Nephron progenitor cell (in vitro differentiated cells): ENCODE measurements at regions not wholly inside any gene's neighbourhood (a gene's known extent, or its start where the extent isn't known, plus 50 kb on each side); places are given as distances from the start of the nearest gene placed in this dataset.

ENCODE experiments used
- DNase-seq: peaks from one replicate; pipeline ENCODE4 v3.0.0; 2021
- H3K27ac Mint-ChIP-seq: 2 replicates; pipeline ENCODE4 v1.8.0; 2021; ENCODE audit warnings: mild to moderate bottlenecking, moderate library complexity, mixed read lengths
- H3K27me3 Mint-ChIP-seq: 2 replicates; pipeline ENCODE4 v1.8.0; 2021; ENCODE audit warnings: mild to moderate bottlenecking, low read depth, mixed read lengths; ENCODE audit not compliant: poor library complexity
- H3K36me3 Mint-ChIP-seq: 2 replicates; pipeline ENCODE4 v1.8.0; 2021; ENCODE audit warnings: low read depth, mixed read lengths
- H3K4me1 Mint-ChIP-seq: 2 replicates; pipeline ENCODE4 v1.8.0; 2021; ENCODE audit warnings: mixed read lengths
- H3K4me3 Mint-ChIP-seq: 2 replicates; pipeline ENCODE4 v1.8.0; 2021; ENCODE audit warnings: mild to moderate bottlenecking, moderate library complexity, mixed read lengths
- H3K9me3 Mint-ChIP-seq: 2 replicates; pipeline ENCODE4 v1.8.0; 2021; ENCODE audit warnings: mild to moderate bottlenecking, moderate library complexity, mixed read lengths
- CTCF ChIP-seq: fragments of 200-600 bp; sonication (generic); IDR thresholded peaks from 2 replicates; pipeline ENCODE4 v1.5.0; 2021; ENCODE audit warnings: antibody characterized with exemption

- peaks cover 14% of the 10 kb centered on the region for H3K4me1 Mint-ChIP-seq
- H3K27ac Mint-ChIP-seq, result no peak overlapping the region
- no peak for TF ChIP-seq CTCF
- peaks cover 5% of the 10 kb centered on the region for H3K27me3 Mint-ChIP-seq
- no peaks in the 10 kb centered on the region for H3K36me3 Mint-ChIP-seq
- no peak overlapping the region for H3K4me3 Mint-ChIP-seq
- no peaks in the 10 kb centered on the region for H3K9me3 Mint-ChIP-seq
- no peak for DNase-seq
These were observed 135.5 kb upstream of the PRLR start for GRCh38 chr5:35365758-35366157.

DNA sequence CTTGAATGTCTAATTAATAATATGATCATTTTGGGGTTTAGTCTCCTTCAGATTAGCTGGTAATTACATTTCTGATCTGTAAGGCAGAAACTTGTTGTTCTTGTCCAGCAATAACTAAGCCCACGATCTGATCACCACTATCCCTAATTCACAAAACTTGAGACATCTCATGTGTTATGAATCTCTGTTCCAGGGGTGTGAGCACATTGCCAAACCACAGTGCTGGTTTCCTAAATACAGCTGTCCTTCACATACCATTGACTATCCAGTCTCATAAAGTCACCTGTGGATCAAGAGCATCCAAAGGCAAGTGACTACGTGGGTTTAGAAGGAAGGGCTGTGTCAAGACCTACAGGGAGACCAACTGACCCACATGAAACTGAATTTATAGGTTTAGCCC, 134.1 kb upstream of the PRLR start:
- Mint-ChIP-seq H3K9me3 (no peaks in the 10 kb centered on the region), H3K27me3 (peaks cover 5% of the 10 kb centered on the region), H3K4me3 (no peak overlapping the region), H3K27ac (no peak overlapping the region), H3K4me1 (peaks cover 25% of the 10 kb centered on the region), H3K36me3 (no peaks in the 10 kb centered on the region)
- DNase-seq, result no peak
- no peak for TF ChIP-seq CTCF

GRCh38 chr5:35363387-35363965, 133.2 kb upstream of the PRLR start:
- no peak for DNase-seq
- Mint-ChIP-seq H3K36me3 (no peaks in the 10 kb centered on the region), H3K27ac (no peak overlapping the region), H3K4me3 (no peak overlapping the region), H3K4me1 (peaks cover 26% of the 10 kb centered on the region), H3K27me3 (peaks cover 5% of the 10 kb centered on the region), H3K9me3 (no peaks in the 10 kb centered on the region)
- no peak for TF ChIP-seq CTCF

DNA sequence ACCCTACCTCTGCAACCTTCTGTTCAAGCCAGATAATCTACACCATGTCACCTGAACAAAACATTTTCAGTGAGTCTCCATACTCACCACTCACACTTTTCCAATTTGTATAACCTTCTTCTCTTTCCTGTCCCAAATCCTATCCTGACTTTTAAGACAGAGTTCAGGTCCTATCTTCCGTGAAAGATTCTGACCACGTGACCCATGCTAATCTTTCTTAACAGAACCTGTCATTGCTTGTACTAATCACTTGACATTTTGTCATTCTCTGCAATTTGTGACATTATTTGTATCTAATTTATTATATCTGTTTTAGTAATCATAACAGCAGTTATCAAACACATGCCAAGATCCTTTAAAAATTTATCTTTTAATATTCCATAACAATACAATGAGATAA, 132.5 kb upstream of the PRLR start:
- Mint-ChIP-seq H3K9me3 (no peaks in the 10 kb centered on the region), H3K4me1 (peaks cover 26% of the 10 kb centered on the region), H3K27ac (peak overlapping the region; percentile 12), H3K4me3 (no peak overlapping the region), H3K27me3 (peaks cover 5% of the 10 kb centered on the region), H3K36me3 (no peaks in the 10 kb centered on the region)
- DNase-seq, result no peak
- no peak for TF ChIP-seq CTCF

- peaks cover 21% of the 10 kb centered on the region for H3K4me1 Mint-ChIP-seq
- no peak for TF ChIP-seq CTCF
- H3K4me3 Mint-ChIP-seq, result no peak overlapping the region
- peaks cover 5% of the 10 kb centered on the region for H3K27me3 Mint-ChIP-seq
- H3K27ac Mint-ChIP-seq, result peak overlapping the region; percentile 27
- DNase-seq, result no peak
- no peaks in the 10 kb centered on the region for H3K9me3 Mint-ChIP-seq
- no peaks in the 10 kb centered on the region for H3K36me3 Mint-ChIP-seq
These were observed 130.4 kb upstream of the PRLR start for GRCh38 chr5:35360671-35361070.

- Mint-ChIP-seq H3K27ac (peak overlapping the region; percentile 27), H3K9me3 (no peaks in the 10 kb centered on the region), H3K4me1 (peaks cover 18% of the 10 kb centered on the region), H3K4me3 (no peak overlapping the region), H3K36me3 (no peaks in the 10 kb centered on the region), H3K27me3 (peaks cover 5% of the 10 kb centered on the region)
- no peak for DNase-seq
- TF ChIP-seq CTCF, result no peak
These were observed 129.6 kb upstream of the PRLR start for GRCh38 chr5:35359859-35360258.
